C1 segment of cervical spinal cord (tissue), 14 donors: ENCODE measurements at regions not wholly inside any gene's neighbourhood (a gene's known extent, or its start where the extent isn't known, plus 50 kb on each side); places are given as distances from the start of the nearest gene placed in this dataset.

Experiments
- DNase-seq, 14 donors: peaks; one replicate each; lab custom pipeline; 2025; lab: John Stamatoyannopoulos, UW

DNA sequence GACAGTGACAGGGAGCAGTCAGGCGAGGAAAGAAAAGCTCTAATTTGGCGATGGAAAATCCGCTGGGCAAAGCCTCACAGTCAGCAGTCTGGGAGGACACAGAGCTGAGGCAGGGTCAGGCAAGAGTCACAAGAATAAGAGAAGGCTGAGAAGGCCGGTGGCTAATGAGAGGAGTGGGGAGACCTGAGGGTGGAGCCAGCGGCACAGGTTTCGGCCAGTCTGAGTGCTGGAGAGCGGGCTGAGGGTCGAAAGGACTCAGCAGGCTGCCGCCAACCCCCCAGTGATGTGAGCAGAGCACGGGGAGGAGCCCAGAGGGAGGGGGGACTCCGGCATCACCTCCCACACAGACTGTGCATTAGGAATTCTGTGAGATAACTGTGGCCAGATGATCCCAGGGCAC lies 500.6 kb upstream of the MYT1L start:
- DNase-seq, result no peak

DNA sequence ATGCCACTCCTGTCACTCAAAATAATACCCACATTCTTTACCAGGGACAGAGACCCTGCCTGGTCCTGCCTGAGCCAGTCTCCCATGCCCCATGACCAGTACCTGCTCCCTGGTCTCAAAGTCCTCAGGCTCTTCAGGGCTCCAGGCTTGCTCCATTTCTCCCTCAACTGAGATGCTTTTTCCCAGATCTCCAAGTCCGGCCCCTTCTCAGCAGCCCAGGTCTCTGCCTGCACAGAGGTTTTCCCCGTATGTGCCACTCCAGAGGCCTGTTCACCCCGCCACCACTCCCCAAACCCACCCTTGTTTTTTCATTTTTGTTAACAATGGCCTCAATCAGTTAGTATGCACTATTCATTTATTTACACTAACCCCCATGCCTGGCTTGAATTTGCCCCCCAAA lies 499.5 kb upstream of the MYT1L start:
- DNase-seq, result no peak

DNA sequence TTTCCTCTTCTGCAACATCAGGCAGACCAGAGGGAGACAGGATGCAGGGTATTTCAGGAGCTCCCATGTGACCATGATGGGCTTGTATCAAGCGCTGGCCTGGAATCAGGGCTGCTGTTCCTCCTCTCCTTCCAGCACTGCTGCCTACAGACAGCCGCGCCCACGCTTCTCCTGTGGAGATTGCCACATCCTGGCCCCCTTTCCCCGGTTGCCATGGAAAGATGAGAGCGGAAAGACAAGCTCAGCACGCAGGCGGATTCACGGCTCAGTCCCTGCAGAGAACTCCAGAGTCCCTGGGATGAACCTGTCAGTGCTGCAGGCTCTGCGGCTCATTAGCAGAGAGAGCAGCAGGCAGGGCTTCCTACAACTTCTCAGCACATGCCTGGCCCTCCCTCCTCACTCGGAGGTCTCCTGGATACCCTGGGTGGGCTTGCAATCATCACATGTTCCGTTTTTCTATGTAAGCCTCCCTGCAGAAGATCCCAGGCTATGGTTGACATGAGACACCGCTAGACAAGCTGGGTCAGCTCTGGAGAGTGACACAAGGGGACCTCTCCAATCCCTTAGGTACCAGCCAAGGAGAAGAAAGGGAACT lies 497.8 kb upstream of the MYT1L start:
- no peak for DNase-seq

DNA sequence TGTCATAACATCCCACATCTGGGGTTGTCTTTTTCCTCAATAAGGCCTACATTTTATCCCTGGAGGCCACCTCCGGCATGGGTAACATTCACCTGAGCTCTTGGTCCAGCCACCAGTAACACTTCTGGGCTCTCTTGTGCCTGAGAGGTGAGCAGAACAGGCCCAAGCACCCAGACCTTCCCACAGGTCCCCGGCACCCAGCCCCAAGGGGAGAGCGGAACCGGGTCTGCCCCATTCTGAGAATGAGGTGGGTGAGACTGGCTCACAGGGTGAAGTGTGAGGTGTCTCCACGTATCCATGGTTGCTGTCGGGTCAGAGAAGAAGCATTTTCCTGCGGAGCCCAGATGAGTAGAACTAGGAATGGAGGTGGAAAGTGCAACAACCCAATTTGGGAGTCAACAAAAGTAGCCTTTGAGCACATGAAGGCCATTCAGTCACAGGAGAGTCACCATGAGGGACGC lies 496.7 kb upstream of the MYT1L start:
- DNase-seq, result no peak

DNA sequence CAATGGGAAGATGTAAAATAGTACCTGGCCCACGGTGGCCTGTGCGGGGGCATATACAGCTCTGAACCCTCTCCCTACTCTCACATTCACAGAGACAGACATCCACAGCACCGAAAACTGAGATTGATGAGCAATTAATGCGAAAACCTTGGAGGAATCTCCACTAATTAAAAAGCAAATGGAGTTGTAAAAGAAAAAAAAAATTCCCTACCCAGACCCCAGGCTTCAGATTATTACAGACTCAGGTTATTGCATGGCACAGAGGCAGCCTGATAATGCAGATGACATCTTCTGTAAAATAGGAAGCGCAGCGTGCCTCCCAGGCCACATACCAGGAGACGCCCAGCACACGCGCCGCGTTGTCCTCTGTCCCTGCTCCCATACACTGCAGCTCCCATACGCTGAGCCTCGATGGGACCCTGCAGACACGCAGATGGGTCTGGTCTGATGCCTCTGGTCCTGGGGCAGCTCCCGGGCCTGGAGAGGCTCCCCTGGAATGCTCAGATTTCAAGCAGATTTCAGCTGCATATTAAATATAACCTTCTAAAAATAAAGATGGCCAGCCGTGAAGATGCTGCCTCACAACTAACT lies 496.1 kb upstream of the MYT1L start:
- no peak for DNase-seq

DNA sequence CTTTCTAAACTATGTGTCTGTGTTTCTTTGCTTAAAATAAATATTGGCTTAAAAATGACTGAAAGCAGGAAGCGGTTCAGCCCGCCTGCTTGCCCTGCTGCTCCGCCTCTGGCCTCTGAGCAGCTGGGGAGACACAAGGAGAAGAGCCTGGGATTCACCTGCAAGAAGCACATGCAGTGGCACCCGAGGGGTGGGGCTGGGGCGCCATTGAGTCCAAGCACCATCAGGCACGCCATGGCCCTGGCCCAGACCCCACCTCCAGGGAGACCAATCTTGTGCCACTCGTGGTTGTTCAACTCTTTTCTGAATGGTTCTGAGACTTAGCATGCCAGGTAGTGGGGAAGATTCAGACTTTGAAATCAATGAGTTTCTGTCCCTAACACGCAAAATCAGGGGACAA lies 495.5 kb upstream of the MYT1L start:
- DNase-seq, result no peak

DNA sequence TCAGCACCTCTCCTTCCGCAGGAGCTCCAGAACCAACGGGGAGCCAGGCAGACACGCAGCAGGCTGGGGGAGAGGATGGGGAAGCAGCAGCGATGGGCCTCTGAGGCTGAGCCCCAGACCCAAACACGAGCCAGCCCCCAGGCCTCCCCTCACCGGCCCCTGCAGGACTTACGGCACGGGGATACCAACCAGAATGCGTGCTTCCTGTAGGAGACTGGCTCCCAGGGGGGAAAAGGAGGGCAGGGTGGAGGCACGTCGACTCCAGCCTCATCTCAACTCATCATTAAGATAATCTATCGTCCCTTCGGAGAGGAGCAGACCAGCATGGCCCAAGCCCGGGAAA lies 495.1 kb upstream of the MYT1L start:
- no peak for DNase-seq

DNA sequence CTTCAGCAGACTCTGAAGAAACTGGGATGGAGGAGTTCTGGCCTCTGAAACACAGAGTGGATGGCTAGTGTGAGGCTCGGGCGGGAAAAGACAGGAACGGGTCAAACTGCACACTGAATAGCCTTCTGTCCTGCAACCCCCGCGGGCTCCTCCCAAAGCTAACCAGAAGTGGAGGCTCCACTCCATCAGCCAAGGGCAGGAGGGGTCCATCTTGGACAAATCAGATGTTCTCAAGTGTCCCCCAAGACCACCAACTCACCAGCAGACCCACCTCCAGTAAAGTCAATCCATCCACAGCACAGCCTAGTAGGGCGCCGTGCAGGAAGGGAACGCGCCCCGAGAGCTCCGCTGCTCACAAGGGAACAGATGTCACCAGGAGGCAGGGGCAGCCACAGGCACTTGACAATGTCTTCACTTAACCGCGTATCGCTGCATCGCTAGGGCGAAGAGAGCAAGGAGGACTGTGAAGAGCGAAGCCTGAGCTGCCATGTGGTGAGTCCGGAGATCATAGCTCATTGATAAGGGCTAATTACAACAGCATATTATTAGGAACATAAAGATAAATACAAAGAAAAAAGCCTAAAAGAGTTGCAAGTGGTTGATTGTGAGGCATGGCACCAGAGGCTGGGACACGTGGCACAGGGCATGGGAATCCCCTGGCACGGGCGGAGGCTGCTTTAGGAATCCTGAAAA lies 494.6 kb upstream of the MYT1L start:
- no peak for DNase-seq

DNA sequence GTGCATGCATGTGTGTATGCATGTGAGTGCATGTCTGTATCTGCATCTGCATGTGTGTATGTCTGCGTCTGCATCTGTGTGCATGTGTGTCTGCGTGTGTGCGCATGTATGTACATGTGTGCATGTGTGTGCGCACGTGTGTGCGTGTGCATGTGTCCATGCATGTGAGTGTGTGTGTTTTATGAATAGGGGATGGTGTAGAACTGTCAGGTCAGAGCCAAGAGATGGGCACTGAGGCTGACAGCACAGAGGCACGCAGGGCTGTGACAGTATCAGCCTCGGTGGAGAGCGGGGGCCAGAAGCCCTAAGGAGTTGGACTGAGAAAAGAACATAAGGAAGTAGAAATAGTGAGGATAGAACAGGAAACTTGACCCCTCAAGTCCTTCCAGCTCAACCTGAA lies 494.0 kb upstream of the MYT1L start:
- DNase-seq, result no peak

DNA sequence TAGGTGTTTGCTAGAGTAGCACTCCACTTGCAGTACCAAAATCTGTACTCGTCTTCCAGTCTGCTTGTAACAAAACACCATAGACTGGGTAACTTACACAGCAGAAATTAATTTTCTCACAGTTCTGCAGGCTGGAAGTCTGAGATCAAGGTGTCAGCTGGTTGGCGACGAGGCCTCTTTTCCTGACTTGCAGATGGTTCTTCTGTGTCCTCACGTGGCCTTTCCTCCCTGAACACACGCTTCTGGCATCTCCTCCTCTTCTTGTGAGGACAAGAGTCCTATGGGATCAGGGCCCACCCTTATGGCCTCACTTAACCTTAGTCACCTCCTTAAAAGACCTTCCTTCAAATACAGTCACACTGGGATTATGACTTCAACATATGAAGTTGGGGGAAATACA lies 493.5 kb upstream of the MYT1L start:
- no peak for DNase-seq

DNA sequence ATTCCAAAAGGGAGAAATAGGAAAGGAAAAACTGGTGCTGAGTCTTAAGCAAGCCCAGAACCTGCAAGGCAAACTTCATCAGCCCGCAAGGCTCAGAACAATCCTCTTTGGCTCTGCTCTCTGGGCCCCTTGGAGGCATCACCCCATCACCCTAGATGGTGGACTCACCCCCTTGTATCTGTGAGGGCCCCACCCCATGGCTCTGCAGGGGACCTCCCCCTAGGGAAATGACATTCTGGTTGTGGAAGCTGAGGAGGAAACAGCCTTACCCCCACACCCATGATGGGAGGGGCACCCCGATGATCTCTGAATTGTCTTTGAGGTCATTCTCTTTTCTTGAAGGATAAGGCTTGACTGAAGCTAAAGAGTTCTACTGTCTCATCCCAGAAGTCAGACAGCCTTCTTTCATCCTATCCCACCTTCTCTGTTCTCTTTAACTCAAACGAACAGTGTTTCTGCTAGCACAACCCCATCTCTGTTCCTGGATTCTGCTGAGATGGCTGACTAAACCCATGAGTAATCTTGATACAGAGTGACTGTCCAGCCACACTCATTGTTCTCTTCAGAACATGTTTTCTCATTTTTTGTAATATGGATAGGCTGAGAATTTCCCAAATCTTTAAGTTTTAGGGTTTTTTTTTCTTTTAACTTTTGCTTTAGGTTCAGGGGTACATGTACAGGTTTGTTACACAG lies 492.1 kb upstream of the MYT1L start:
- no peak for DNase-seq

DNA sequence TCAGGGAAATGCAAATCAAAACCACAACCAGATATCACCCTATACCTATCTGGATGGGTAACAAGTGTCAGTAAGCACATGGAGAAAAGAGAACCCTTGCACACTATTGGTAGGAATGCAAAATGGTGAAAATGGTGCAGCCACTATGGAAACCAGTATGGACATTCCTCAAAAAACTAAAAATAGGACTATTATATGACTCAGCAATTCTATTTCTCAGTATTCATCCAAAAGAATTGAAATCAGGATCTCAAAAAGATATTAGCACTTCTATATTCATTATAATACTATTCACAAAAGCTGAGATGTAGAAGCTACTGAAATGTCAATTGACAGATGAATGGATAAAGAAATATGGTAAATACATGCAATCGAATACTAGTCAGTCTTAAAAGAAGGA lies 491.1 kb upstream of the MYT1L start:
- DNase-seq, result no peak

DNA sequence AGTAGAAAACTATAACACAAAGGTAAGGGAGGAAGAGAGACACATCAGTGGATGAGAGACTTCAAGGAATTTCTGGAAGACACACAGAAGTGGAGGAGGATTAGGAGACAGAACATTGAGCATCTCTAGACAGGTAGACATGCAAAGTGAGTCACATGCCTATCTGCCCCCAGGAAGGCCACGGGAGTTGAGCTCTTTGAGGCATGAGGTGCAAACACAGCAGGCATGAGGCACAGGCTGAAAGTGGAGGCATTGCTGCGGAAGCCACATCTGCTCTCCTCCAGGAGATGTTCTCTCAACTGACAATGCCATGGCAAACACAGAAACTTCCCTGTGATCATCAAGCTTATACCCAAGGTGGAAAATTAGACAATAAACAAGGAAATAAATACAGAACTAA lies 481.6 kb upstream of the MYT1L start:
- DNase-seq, result no peak

DNA sequence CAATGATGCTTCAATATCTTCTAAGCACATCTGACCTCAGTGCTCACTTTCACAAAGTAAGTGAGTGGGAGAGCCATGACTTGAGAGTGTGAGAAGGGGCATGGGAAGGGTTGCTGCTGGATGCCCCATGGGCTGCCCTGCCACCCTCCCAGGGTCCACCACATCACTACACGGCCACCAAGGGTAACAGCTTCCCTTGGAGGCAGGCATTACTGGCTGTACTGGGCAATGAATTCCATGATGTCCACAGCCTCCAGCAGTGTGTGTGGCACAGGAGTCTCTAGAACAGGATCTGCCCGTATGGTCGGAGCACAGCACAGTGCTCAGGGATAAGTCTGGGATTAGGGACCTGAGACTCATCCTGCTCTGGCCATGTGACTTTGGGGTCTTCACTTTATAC lies 481.0 kb upstream of the MYT1L start:
- DNase-seq, result no peak

DNA sequence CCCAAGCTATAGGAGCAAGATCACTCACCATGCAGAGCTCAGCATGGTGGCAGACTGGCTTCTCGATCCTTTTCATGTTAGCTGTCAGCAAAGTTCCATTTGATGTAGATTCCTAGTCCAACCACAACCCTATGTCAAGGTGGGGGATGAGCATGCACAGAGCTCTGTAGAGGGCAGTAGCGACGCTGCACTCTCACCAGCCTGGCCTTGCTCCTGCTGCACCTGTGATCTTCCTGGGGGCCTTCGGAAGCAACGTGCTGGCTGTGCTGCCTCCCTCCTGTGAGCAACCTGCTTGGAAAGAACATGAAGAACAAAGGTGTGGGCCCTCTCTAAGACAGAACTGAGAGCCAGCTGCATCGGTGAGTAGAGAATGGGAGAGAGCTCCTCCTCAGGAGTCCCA lies 479.4 kb upstream of the MYT1L start:
- no peak for DNase-seq

DNA sequence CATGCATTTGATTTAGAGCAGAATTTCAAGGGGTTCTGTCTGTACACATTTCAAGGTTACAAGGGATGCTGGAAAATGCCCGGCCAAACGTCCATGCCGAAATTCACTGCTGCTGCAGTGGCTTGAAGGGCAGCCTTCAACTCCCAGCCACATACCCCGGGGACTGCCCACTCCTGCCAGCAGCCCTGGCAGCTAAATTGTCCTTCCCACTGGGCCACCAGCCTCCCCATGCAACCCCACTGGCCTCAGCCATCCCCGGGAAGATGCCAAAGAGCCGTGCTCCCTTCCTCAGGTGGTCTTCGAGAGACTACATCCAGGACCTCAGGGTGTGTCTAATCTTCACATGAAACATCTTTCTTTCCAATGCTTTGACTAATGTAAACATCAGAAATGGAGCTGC lies 478.7 kb upstream of the MYT1L start:
- DNase-seq, result no peak

DNA sequence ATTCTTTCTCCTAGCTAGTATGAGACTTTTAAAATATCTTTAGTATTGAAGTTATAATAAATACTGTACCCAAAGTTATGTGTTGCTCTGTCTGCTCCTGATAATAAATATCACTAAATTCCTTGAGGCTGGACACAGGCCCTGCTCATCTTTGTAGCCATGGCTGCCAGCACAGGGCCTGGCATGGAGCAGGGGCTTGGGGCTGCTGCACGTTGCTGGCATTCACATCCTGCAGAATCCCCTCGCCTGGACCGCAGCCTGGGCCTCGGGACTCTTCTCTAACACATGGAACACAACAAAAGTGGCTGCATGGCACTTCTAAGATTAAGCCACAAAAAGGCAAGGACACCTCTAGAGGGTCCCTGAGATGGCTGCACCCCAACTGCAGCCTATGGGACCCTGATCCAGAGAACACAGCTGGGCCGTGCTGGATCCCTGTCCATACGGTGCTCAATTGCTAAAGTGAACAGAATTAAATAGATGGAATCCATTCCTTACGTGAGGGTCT lies 477.5 kb upstream of the MYT1L start:
- no peak for DNase-seq

DNA sequence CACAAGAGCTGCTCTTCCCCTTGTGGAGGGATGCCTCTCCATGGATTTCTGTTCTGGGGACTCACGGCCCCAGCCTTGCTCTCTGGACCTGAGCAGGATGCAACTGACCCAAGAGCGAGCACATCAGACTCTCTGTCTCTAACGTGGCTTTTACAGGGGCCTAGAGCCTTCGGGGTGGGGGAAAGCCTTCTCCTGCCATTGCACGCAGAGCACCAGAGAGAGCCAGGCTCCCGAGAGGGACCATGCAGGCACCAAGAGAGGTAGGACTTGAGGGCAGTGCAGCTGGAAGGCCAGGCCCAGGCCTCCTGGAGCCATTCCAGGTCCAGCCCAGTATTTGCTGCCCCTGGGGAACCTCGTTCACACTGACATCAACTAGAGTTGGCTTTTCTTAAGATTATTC lies 475.6 kb upstream of the MYT1L start:
- DNase-seq, result no peak

DNA sequence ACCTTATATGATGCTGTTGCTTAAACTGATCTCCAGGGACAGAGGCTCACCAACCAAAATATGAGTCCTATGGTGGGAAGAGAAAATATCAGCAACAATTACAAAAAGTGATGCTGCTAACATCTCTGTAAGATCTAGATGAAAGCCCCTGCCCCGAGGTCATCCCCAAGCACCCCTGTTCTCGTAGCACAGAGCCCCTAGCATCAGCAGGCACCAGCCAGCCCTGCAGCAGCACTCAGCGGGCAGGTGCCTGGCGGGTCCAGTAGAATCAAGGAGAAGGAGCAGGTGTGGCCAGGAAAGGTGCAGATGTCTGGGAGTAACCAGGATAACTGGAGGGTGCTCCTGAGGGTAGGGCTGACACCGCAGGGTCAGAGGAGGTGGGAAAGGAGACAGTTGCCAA lies 474.2 kb upstream of the MYT1L start:
- no peak for DNase-seq

DNA sequence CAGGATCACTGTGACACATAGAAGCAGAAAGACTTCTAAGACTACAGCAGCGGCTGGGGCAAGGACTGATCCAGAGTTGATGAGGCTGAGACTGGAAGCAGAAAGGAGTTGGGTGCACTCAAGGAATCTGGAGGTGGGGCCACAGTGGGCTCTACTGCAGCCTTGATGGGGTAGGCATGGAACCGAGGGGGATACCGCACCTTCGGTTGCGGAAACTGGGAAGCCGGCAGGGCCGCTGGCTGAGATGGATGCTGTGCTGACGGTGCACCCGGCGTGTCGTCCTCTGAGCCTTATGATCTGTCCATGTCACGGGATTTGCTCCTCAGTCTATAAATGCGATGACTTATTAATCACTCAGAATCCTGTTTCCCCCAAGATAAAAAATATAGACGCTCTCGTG lies 473.5 kb upstream of the MYT1L start:
- no peak for DNase-seq

DNA sequence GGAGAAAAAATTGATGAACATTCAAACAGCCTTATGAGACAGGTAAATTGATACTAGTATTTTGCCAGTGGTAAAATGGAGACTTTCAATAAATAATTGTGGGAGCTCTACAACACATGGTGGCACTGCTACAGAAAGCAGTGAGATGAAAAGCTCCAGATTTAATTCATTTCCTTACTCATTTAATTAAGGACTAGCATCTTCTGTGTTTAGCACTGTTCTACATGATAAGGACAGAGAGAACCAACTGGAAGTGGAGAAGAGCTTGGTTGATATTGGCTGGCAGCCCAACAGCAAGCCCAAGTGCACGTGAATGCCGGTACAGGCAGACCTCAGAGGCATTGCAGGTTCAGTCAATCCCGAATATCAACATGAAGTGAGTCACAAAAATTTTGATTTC lies 470.4 kb upstream of the MYT1L start:
- DNase-seq, result no peak

DNA sequence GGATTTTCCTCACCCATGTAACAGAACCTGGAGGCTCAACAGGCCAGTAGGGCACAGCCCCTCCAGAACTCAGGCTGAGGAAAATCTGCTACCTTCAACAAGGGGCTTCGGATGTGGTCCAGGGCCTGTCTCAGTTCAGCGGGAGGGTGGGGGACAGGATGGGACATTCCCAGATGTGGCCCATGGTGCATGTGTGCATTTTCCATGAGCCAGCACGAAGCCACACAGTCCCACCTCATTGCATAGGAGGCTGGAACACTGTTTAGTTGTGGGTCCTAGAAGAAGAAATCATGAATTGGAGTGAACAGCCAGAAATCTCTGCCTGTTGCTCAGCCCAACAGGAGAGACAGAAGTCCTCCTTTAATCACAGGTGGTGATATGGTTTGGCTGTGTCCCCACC lies 469.6 kb upstream of the MYT1L start:
- DNase-seq, result no peak

DNA sequence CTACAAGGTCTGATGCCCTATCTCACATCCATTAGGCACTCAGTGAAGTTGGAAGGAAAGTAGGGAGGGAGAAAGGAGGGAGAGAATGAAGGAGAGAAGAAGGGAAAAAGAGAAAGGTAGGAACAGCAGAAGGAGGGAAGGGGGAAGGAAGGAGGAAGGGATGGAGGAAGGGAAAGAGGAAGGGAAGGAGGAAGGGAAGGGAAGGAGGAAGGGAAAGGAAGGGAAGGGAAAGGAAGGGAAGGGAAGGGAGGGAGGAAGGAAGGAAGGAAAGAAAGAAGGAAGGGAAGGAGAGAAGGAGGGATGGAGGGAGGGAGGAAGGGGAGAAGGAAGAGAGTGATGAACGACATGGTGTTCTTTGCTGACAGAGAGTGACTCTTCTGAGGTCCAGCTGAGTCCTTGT lies 468.9 kb upstream of the MYT1L start:
- no peak for DNase-seq
